T-helper 1 cell (primary cell): ENCODE measurements at regions not wholly inside any gene's neighbourhood (a gene's known extent, or its start where the extent isn't known, plus 50 kb on each side); places are given as distances from the start of the nearest gene placed in this dataset.
"Not testable (repeated sequence)": the region's sequence is repeated elsewhere in the genome, so short reads cannot be mapped to it uniquely, and the experiment has no call there.

Experiments used
- DNase-seq, 5 donors: peaks; one replicate each; pipeline ENCODE4 v3.0.0-alpha.2; 2012 to 2020

DNA sequence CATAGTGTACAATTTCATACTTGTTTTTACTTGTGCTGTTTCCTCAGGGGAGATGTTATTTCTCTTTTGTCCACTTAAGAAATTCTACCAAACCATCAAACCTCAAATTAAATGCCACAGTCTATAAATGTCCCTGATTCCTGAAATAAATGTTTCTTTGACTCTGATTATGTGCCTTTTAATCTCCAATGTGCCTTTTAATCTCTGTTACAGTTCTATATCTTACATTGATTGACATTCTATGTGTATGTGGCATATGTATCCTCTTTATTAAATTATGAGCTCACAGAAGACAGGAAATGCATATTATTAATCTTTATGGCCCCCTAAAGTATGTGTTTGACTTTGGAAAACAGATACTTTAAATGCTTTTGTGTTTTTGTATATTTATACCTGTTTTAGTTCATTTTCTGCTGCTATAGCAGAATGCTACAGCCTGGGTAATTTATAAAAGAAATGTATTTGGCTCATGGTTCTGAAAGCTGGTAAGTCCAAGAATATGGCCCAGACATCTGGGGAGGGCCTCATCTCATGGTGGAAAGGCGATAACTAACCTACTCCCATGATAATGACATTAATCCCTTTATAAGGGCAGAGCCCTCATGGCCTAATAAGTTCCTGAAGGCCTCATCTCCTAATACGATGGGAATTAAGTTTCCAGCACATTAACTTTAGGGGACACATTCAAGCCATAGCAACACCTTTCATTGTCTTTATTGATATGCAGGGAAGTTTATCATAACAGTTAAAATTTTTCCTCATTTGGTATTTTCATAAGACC is 403.9 kb downstream of the LIG4 start:
- DNase-seq = no peak

DNA sequence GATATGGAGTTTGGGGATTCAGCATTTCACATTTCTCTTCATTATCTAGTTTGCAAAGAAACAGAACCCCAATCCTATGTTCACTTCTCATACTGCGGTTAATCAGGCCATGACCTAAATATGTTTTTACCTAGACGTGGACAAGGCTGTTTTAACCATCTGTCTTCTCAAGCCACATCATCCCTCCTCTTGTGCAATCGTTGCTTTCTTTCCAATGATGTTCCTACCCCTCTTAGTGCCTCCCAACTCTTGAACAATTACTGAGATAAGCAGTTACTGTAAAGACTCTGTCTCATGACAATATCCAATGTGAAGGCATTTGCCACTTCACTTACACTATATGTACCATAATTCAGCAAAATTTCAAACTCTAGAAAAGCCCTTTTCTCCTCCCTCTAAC is 406.2 kb downstream of the LIG4 start:
- DNase-seq = no peak

DNA sequence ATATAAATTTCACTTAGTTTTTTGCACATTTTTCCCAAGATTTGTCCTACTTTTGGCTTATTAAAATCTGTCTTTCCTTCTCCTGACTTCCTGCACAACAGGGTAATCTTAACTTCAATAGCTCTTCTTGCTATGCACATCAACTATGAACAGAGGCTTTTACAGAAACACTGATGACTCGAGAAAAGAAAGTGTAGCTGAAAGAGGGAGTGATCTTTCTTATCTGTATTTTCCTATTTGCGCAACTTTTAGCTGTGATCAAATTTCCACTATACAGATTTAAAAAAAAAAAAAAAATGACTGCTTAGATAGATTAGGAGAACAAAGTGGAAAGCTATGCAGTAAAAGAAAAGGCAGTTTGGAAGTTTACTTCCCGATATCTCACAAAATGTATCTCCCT is 406.9 kb downstream of the LIG4 start:
- DNase-seq = no peak

DNA sequence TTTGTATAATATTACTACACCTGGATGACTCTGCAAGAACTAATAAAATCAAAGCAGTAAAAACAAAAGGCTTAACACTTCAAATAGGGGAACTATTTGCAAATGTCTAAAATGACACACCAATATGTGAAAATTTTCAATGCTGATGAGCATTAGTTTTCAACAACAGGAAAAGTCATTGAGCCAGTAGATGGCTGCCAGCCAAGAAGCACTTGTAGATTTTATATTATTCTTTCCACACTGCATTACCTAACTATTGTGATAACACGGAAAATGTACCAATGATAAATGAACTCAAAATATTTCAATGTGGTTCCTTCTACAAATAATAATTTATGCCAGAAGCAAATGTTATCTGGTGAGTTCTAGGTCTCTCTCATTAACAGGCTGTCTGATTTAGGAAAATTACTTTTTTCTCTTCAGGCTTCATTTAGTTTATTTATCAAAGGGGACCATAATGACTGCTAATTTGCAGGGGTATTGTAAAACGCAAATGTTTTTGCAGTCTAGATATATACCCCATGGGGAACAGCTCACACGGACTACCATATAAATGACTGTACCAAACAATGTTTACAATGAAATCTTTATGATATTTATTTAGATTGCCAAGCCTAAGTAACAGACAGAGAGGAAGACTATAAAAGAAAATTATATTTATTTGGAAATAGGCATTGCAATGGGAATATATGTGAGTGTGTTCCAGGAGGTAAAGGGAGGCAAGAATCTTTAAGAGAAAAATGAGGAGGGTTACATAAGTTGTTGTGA is 407.8 kb downstream of the LIG4 start:
- no peak for DNase-seq

DNA sequence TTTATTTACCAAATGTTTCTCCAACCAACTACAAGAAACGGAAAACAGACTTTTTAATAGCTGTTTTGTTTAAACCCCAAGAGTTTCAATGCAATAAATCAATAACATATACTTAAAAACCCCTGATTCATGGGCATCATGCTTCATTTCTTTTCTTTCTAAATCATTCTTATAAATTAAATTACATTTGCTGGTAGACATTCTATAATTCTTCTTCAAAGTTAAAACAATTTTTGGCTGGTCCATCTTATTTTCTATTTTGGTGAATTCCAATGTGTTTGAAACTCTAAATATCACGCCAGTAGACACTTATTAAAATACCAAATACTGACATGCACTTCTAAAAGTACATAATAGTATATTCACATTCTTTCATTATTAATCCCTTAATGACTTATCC is 408.6 kb downstream of the LIG4 start:
- DNase-seq = no peak

DNA sequence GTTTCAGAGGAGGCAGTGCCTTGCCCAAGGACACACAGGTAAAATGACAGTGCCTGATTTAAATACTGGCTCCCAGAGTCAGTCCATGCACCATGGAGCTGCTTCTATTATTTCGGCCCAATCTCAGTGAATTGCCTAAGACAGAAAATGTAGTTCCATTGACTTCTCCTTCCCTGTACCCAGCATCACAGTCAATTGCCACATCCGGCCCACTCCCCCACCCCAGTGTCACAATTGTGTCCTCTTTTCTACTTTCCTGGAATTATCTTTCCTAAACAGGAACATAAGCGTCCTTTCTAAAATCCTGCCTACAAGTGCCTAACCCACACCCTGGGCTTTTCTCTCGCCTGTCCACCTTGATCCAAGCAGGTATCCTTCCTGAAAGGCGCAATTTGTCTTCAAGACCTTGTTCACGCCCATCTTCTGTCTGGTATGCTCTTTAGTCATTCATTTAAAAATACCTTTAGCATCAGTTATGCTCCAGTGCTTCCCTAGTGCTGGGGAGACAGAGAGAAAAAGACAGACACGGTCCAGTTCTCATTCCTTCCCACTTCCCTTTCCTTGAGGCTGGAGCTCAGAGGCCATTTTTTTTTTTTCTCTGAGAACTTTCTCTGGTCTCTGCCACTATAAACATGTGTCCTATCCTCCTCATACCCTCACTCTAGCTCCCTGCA is 411.4 kb downstream of the LIG4 start:
- DNase-seq = no peak

DNA sequence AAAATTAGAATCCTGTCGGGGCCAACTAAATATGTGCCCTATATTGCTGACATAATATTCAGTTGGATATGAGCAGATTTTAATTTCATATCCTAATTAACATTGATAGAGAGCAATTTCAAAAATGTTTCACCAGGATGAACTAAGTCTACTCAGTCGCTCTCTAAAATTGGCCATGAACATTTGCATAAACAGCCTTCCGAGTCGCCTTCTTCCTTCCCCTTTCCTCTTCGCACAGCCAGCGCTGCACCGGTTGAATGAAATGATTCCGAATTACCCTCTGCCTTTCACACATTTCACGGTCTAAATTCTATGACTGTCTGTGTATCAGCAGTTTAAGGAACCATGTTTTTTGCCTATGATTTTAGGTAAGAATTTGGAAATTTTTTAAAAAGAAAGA is 413.7 kb downstream of the LIG4 start:
- no peak for DNase-seq

DNA sequence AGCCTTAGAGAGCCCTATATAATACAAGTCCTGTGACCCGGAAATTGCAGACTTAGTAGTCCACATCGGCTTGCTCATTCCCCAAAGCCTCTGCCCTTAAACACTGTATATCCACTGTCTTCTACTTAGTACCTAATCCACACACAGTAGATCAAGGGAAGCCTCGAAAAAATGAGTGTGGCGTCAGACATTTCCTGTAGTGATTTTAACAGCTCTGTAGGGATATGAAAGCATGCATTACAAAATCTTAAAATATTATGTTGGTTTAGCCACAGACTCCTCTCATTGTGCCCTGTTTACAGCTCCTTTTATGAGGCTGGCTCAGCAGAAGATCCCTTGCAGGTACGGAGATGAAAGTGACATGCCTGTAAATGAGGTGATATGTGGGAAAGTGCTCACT is 416.3 kb downstream of the LIG4 start:
- no peak for DNase-seq

DNA sequence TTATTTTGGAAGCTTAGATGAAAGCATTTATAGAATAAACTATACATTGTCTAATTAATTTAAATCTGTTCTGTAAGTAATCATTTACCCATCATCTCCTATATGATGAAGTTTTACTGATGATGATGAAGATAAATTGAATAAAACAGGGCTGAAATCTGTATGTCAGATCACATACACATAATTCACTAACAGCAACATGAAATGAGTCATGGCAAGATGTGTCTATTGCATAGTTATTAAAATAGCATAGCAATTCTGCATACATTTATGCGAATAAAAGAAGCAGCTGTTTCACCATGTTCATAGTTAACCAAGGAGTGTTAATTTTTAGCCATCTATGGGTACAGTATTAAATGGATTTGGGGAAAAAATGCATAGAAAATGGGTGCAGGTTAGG is 424.9 kb downstream of the LIG4 start:
- DNase-seq = no peak

DNA sequence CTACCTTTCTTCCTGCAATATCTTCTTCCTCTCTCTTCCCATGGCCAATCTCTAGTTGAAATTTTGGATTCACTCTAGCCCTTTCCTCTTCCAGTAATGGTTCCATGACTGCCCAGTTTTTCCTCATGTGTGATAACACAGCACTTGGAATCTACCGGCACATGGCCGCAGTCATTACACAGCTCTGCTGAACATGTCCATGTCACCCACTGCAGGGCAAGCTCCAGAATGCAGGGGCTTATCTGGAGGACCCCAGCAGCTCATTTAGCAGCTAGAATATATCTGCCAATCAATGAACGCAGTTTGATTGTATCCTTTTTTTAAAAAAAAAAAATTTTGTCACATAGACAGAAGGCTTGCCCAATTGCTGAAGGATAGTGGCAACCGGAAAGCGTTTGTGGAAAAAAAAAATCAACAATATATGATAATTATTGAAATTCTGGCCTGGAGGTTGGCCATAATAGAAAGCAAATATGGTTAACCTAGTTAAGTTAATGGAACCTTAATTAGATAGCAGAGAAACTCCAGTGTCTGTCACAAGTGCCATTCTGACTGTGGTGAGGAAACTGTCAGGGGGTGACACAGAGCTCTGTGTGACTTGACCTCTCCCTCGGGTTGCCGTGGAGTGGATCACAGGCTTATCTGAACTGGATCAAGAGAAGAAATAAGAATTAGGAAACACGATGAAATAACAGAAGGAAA is 426.7 kb downstream of the LIG4 start:
- DNase-seq = no peak

DNA sequence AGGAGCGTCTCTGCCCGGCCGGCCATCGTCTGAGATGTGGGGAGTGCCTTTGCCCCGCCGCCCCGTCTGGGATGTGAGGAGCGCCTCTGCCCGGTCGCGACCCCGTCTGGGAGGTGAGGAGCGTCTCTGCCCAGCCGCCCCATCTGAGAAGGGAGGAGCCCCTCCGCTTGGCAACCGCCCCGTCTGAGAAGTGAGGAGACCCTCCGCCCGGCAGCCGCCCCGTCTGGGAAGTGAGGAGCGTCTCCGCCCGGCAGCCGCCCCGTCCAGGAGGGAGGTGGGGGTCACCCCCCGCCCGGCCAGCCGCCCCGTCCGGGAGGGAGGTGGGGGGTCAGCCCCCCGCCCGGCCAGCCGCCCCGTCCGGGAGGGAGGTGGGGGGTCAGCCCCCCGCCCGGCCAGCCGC is 432.7 kb downstream of the LIG4 start:
- not testable (repeated sequence) for DNase-seq

DNA sequence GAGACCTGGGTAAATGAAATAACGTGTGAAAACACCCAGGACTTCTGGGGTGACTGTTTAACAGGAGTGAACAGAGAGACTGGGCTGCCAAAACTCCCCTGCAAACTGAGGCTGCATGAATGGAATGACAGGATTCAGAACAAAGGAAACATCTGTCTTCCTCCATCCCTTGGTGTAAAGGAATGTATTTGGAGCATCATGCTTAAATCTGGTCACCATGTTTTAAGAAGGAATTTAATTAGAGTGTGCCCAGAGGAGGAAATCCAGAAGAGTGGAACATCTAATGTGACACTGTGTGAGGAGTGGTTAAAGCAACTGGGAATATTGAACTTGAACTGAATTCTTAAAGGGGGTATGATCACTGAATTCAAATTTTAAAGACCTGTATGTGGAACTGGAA is 437.2 kb downstream of the LIG4 start:
- DNase-seq = no peak

DNA sequence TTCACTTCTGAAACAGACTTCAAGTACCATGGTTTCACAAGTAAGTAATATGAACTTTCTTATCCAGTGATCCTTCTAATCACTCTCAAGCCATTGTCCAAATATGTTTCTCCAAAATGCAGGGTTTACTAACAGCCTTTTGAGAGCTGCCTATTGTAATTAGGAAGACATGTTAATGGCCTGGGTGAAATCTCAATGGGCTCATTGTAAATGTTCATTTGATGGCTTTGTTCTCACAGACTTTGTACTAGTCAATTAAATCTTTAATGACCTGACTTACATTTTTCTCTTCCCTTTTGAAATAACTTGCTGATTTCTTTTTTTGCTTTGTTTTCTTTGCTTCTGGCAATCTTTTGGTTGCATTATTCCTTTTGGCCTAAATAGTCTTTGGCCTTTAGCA is 444.8 kb downstream of the LIG4 start:
- DNase-seq = no peak

DNA sequence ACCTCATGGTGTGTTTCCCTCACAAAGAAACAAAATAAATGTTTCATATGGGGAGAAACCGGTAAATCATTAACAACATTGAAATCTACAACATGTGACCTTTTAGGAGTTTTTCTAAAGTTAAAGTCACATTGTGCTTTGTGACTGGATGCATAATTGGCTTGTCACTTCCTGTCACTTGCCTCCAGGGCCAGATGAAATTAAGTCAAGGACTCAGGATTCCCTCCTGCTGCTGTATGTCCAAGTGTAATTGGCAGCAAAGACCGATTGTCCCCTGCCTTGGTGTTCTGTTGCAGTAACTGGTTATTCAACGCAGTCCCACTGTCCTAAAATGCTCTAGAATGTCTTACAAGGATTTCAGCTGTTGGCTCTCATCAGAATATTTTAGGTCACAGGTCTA is 448.2 kb downstream of the LIG4 start:
- no peak for DNase-seq

DNA sequence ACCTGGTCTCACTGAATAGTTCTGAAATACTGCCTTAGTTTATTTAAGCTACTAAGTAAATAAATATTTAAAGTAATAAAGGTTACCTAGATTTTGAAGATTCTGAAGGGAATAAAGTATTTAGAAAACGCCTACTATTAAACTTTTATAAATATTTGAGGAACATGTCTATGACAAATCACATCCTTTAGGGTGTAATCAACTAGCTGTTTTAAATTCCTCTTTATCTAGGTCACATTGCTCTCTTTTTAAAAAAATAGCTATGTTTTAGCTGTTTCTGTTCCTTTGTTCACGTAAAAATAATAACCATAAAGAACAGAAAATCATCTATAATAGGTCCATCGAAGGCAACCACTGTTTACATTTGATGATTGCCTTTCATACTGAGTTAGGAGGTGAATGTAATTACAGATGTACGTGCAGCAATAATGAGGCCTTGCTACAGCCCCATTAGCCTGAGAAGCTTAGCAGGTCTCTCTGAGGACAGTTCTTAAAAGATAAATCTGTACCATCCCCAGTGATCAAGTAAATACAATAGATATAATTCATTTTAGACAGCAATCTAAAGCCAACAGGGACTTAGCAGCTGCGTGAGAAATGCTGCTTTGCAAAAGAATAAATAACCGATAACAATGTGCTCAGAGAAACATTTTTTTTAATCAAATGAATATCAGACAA is 449.5 kb downstream of the LIG4 start:
- DNase-seq = no peak

DNA sequence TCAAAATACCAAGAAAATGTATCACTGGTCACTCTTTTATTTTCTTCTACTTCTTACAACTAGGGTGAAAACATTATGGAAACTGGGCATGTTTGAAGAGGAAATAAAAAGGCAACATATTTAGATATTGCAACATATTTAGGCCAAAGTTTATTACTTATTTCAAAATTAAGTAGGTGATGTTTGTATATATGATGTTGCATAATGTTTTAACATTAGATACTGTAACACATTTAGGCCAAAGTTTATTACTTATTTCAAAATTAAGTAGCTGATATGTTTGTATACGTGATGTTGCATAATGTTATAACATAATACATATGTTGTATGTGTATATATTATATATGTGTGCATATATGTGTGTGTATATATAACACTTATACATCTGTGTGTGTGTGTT is 451.3 kb downstream of the LIG4 start:
- no peak for DNase-seq

DNA sequence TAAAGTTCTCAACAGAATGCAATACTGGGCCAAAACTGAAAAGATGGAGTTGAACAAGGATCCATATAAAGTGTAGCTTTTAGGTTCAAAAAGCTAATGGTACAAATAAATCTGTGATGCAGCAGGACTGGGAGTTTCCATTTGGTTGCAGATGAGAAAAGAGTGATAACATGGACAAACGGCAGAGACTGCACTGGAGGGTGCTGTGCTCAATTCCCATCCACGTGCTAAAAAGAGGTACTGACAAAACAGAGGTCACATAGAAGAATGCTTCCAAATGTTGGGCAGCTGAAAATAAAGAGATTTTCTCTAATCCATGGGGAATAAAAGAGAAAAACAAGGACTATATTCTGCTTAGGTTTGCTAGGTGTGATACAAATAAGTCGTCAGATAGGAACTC is 461.6 kb downstream of the LIG4 start:
- DNase-seq = no peak

DNA sequence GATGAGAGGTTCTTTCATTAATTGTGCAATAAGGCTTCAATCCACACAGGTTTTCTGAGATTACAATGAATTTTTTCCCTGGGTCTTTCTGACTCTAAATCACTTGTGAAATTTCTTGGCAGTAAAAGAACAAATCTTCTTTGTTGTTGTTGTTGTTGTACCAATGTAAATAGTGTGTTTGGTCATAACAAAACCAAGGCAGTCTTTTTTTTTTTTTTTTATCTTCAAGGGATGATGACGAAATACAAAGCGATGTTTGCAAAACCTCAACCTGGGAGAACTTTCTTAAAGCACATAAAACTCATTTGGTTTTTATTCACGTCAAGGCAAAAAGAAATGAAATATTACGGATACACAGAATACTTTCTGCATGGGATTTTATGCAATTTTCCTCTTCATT is 462.0 kb downstream of the LIG4 start:
- no peak for DNase-seq

DNA sequence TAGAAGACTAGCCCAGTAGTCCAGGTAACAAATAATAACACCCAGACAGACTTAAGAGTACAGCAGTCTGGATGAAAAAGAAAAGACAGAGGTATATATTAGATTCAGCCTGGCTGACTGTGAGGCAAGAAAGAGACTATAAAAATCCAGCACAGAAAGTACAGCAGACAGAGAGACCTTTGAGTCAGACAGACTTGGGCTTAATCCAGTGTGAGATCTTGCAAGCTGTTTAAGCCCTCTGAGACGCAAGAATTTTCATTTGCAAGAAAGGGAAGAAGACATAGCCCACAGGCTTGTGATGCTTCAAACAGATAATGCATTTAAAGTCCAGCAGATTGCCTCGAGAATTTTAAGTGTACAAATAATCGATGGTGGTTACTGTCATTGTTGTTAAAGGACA is 471.4 kb downstream of the LIG4 start:
- DNase-seq = no peak

DNA sequence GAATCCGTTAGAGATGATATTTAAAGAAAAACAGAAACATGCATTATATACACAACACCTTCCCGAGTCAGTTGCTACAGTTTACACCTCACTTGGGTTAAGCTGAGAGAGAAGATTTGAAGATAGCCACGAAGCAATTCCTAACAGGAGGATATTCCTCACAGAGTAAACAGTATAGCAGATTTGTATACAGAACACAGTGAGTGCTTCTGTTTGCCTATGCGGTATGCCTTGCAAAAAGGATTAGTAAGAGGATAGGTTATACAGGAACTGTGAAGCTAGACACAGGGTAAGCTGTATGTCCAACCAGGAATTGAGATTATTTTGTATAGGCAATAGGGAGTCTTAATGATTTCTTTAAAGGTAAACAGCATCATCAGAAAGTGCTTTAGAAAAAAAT is 471.8 kb downstream of the LIG4 start:
- DNase-seq = no peak

DNA sequence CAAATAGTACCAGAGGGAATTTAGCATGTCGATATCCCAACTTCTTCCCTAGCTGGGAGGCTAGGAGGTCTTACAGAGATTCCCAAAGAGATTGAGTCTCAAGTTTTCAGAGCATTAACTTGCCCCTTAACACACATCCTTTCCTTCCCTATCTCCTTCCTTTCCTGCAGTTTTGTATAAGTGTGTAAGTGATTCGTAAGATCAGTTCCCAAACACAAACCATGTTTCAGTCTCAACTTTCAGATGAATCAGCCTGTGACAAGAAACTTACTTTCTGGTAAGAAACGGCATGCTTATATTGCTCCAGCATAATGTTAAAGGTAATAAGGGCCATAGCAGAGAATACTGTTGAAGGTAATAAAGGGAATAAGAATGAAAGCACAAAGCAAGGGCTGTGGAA is 472.2 kb downstream of the LIG4 start:
- DNase-seq = no peak

DNA sequence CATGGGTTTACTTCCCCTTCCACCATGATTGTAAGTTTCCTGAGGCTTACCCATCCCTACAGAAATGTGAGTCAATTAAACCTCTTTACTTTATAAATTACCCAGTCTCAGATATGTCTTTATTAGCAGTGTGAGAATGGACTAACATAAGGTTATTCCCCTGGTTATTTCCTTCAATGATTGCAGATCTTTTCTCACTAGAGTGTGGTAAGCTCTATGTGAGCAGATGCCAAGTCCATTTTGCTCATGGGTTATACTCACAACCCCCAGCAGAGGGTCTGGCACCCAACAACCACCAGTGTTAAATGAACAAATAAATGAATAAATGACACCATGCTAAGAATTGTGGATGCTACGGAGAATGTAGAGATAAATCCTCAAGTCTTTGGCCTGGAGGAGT is 472.8 kb downstream of the LIG4 start:
- DNase-seq = no peak

DNA sequence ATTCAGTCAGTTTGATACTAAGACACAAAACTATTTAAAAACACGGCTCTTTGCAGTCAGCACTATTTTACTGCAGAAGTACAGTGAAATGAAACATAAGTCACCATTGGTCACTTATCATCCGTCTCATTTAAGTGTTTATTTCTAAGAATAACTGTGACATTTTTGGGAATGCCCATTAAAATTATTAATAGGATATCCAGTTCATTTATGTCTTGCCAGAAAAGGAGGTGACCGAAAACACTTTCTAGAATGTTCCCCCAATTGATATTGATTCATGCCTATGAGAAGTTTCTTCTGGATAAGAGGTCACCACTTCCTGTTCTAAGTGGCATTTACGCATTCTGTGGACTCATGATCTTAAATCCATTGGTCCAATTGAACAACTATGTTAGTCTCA is 477.3 kb downstream of the LIG4 start:
- no peak for DNase-seq
